Right atrium auricular region (tissue), 2 donors: ENCODE measurements at regions not wholly inside any gene's neighbourhood (a gene's known extent, or its start where the extent isn't known, plus 50 kb on each side); places are given as distances from the start of the nearest gene placed in this dataset.

Experiments used
- DNase-seq: peaks from one replicate; pipeline ENCODE4 v3.0.0-alpha.2; 2019; ENCODE audit warnings: low spot score
- H3K27ac ChIP-seq, 2 donors: fragments of 200-600 bp; sonication (generic); 1 replicate in 1 of 2; 2 replicates in 1 of 2; pipeline ENCODE4 v1.5.1; 2016 to 2019
- H3K27me3 ChIP-seq, 2 donors: fragments of 200-600 bp; sonication (generic); one replicate each; pipeline versions ENCODE4 v1.5.1 to v1.6.0; 2017 to 2019
- H3K36me3 ChIP-seq: fragments of 200-600 bp; sonication (generic); one replicate; pipeline ENCODE4 v1.5.1; 2016
- H3K4me1 ChIP-seq, 2 donors: fragments of 200-600 bp; sonication (generic); one replicate each; pipeline versions ENCODE4 v1.5.1 to v1.6.0; 2017 to 2019
- H3K4me3 ChIP-seq, 2 donors: fragments of 200-600 bp; sonication (generic); 1 replicate in 1 of 2; 2 replicates in 1 of 2; pipeline ENCODE4 v1.5.1; 2017 to 2019; ENCODE audit warnings: mild to moderate bottlenecking in 1 of 2, moderate library complexity in 1 of 2
- H3K9me3 ChIP-seq, 2 donors: fragments of 200-600 bp; sonication (generic); one replicate each; pipeline ENCODE4 v1.5.1; 2019
- CTCF ChIP-seq, 2 donors: fragments of 200-600 bp; sonication (generic); IDR thresholded peaks; one replicate each; pipeline ENCODE4 v1.5.1; 2019; ENCODE audit warnings: antibody characterized with exemption in 2 of 2

- Histone ChIP-seq H3K9me3 (peaks cover 0 to 6% of the 10 kb centered on the region in 2 donors), H3K4me3 (no peak overlapping the region), H3K27ac (no peak overlapping the region), H3K36me3 (no peaks in the 10 kb centered on the region), H3K27me3 (no peaks in the 10 kb centered on the region), H3K4me1 (no peaks in the 10 kb centered on the region)
- TF ChIP-seq CTCF (IDR thresholded peaks at IDR 0.05) = no peak
- DNase-seq = no peak
Measured at GRCh38 chr4:35559559-35560365, 684.6 kb downstream of the ARAP2 start.

GRCh38 chr4:35562861-35563260 lies 681.5 kb downstream of the ARAP2 start:
- H3K4me3 ChIP-seq = no peak overlapping the region
- no peaks in the 10 kb centered on the region for H3K27me3 ChIP-seq
- no peak overlapping the region for H3K27ac ChIP-seq
- no peaks in the 10 kb centered on the region for H3K36me3 ChIP-seq
- no peaks in the 10 kb centered on the region for H3K4me1 ChIP-seq
- no peak for TF ChIP-seq CTCF (IDR thresholded peaks at IDR 0.05)
- no peak for DNase-seq
- H3K9me3 ChIP-seq = peaks cover 0 to 6% of the 10 kb centered on the region in 2 donors

- Histone ChIP-seq H3K27me3 (no peaks in the 10 kb centered on the region), H3K36me3 (no peaks in the 10 kb centered on the region), H3K4me1 (no peaks in the 10 kb centered on the region), H3K4me3 (no peak overlapping the region), H3K27ac (no peak overlapping the region), H3K9me3 (no peaks in the 10 kb centered on the region)
- TF ChIP-seq CTCF (IDR thresholded peaks at IDR 0.05) = no peak
- DNase-seq = no peak
Measured at GRCh38 chr4:35565640-35566039, 678.7 kb downstream of the ARAP2 start.

- no peaks in the 10 kb centered on the region for H3K9me3 ChIP-seq
Measured at GRCh38 chr4:35591035-35591434, 653.3 kb downstream of the ARAP2 start.

GRCh38 chr4:35604252-35604651 lies 640.1 kb downstream of the ARAP2 start:
- DNase-seq = no peak
- H3K4me1 ChIP-seq = no peaks in the 10 kb centered on the region
- H3K27me3 ChIP-seq = no peaks in the 10 kb centered on the region
- H3K27ac ChIP-seq = no peak overlapping the region
- no peak for TF ChIP-seq CTCF (IDR thresholded peaks at IDR 0.05)
- H3K4me3 ChIP-seq = no peak overlapping the region
- no peaks in the 10 kb centered on the region for H3K36me3 ChIP-seq
- H3K9me3 ChIP-seq = no peaks in the 10 kb centered on the region

More at GRCh38 chr4:35591035-35591434, 653.3 kb downstream of the ARAP2 start:
- Histone ChIP-seq H3K4me3 (no peak overlapping the region), H3K4me1 (no peaks in the 10 kb centered on the region), H3K27me3 (no peaks in the 10 kb centered on the region), H3K27ac (no peak overlapping the region), H3K36me3 (no peaks in the 10 kb centered on the region)
- no peak for TF ChIP-seq CTCF (IDR thresholded peaks at IDR 0.05)
- DNase-seq = no peak

GRCh38 chr4:35604724-35605123 lies 639.6 kb downstream of the ARAP2 start:
- H3K27me3 ChIP-seq = no peaks in the 10 kb centered on the region
- no peak overlapping the region for H3K27ac ChIP-seq
- H3K9me3 ChIP-seq = no peaks in the 10 kb centered on the region
- TF ChIP-seq CTCF (IDR thresholded peaks at IDR 0.05) = no peak
- no peaks in the 10 kb centered on the region for H3K4me1 ChIP-seq
- no peak overlapping the region for H3K4me3 ChIP-seq
- H3K36me3 ChIP-seq = no peaks in the 10 kb centered on the region
- DNase-seq = no peak
